ENCODE measurements at regions not wholly inside any gene's neighbourhood (a gene's known extent, or its start where the extent isn't known, plus 50 kb on each side); places are given as distances from the start of the nearest gene placed in this dataset.

DNA sequence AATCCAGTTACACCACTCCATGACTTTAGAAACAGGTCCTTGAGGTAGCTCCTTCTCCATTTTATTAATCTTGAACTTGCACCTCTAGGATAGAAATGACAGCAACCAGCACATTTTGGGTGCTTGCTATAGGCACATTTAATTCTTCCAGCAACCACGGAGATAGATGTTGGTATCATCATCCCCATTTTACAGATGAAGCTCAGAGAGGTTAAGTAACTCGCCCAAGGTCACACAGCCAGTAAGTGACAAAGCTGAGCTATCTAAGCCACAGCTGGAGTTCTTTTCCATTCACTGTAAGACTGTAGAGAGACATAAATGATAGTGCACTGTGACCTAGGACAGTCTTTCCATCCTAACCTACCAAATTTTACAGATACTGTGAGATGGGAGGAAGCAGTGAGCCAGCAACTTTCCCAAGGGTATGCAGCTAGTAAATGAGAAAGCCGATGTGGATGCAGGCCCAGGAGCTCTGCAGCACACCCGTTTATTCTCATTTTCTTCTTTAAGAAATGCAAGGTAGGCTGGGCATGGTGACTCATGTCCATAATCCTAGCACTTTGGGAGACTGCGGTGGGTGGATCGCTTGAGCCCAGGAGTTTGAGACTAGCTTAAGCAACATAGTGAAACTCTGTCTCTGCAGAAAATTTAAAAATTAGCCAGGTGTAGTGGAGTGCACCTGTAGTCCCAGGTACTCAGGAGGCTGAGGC is 103.2 kb downstream of the TBX5 start:
- no peak for DNase-seq

DNA sequence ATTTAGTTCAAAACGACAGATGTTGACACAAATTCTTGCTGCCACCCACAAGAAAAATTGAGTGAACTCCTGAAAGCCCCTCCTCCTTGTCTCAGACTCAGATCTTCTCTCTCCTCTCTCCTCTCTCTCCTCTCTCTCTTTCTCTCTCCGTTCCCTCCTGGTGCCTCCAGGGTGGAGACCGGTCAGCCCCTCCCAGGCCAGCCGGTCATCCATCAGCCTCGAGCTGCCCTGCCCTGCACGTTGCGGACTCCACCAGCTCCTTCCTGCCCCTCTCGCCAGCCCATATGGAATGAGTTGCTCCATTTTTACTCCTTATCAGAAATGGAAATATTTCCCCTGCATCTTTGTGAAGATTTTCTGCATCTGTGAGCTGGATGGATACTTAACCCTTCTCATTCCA is 103.8 kb downstream of the TBX5 start:
- DNase-seq = no peak

GRCh38 chr12:114294303-114294685 is 111.7 kb downstream of the TBX5 start:
- no peak for DNase-seq

DNA sequence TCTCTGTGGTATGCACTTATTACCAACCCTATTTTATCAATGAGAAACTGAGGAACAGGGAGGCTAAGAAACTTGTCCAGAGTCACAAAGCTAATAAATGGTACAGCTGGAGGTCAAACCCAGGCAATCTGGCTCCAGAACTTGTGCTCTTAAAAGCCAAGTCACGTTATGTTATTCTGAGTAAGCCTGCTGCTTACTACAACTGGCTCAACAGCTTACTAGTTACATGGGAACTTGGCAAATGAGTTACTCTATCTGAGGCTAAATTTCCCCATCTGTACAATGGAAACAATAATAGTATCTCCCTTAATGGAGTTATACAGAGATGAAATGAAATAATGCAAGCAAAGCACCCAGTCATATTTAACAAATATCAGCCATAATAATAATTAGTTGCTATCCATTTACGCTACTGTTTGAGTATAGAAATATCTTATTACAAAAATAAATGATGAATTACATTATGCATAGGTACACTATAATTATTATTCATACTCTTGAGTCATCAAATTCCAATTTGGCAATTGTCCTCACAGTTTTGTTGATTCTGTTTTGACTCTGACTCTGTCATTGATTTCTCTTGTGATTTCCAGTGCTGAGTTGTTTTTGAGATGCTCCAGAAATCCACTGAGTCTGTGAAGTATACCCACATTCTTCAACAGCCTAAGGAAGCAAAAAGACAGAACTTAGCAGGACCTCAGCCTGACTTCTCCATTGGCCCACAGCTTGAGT is 112.2 kb downstream of the TBX5 start:
- DNase-seq = no peak

GRCh38 chr12:114293073-114293472 is 112.9 kb downstream of the TBX5 start:
- DNase-seq = no peak

DNA sequence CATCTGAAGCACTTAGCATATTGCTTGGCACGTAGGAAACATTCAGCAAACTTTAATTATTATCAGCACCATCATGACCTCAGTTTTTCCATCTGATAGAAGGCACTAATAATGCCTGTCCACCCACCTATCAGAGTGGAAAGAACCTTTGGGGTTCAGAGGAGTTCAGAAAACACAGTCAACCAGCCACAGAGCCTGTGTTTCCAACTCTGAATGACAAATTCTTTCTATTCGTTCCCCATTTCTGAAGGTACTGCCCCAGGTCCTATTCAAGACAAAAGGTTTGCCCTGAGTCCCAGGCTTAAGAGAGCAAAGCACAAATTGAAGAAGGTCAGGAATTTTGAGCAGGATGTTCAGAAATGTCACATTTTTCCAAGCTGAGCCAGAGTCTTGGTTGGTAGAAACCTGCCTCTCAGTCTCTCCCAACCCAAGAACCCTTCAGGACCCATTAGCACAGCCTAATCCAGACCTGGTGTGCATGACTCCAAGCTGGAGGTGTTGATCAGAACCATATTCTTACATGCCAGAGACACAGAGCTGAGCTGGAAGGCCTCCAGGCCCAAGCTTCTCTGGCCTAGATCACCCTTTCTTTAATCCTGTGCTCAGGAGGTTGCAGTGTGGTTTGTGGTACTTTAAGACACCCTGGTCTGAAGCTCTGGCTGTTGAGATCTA is 114.4 kb downstream of the TBX5 start:
- no peak for DNase-seq

DNA sequence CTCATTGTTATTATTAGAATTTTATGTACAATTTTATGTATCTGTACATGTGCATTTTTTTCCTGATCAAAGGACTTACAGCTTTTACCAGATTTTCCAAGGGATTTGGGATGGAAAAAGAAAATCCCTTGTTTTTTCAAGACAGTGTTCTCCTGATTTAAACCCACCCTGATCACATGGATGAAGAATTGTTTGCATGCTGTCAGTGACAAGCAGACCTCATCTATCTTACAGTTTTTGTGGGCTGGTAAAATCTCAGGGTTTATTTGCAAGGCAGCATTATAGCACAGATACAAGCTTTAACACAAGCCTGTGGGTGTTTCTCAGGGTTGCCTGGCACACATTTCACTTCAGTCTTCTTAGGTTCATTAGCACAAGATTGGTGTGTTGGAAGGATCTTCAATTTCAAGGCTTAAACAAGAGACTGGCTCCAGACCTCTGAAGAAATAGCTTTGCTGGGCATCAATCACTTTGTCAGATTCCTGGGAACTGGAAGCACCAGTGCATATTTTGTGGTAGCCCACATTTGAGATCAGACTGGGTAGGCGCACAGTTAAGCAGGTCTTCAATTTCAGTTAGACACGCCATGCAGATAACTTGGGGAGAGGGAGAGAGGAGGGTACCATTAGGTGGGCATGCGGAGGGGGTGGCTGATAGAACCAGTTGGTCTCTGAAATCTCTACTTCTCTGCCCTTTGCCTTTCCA is 118.0 kb downstream of the TBX5 start:
- DNase-seq = no peak

DNA sequence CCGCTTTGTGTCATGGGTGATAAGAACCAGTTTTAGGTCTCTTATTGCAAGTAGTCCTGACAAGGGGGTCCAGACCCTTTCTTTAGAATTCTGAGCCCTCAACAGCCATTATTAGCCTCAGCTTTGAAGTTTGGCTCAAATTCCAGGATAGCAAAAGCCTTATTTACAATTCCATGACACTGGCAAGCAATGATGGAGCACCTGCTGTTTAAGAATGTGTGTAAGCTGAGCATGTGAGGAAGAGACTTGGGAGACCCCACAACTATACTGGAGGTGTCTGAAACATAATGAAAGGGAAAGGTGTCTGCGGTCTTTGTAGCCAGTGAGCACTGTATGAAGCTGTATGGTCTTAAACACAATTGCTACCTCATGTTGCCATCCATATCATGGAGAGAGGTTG is 119.8 kb downstream of the TBX5 start:
- DNase-seq = no peak

DNA sequence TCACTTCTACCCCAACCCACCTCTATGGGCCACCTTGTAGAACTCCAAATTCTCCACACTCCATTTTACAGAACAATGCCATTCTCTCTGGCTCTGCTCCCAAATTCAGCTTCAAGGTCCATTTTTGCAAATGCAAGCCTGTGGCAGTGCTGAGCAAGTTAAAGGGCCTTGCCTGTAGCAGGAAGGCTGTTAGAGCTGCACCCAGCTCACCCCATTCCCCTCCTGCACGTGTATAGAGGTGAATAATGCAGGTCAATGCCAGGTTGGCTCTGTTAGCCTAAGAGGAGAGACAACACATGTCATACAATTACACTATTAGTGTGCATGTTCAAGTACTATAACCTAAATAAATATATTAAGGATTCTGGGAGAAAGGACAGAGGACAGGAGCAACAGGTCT is 120.4 kb downstream of the TBX5 start:
- no peak for DNase-seq

DNA sequence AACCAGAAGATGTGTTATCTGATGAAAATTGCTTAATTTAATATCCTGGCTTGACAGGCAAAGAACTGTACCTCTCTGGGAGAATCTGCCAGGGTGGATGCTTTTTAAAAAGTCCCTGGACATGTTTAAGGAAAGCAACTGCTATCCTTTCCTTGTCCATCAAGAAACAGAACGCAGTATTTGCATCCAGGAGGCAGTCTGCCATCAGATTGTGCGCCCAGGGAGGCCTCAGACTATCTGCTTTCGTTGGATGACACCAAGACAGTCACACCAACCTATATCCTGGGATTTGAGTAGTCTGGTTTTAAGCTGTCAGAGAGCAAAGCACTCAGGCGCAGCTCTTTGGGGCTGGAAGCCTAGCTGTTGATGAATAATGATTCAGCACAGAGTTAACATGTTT is 121.9 kb downstream of the TBX5 start:
- no peak for DNase-seq

DNA sequence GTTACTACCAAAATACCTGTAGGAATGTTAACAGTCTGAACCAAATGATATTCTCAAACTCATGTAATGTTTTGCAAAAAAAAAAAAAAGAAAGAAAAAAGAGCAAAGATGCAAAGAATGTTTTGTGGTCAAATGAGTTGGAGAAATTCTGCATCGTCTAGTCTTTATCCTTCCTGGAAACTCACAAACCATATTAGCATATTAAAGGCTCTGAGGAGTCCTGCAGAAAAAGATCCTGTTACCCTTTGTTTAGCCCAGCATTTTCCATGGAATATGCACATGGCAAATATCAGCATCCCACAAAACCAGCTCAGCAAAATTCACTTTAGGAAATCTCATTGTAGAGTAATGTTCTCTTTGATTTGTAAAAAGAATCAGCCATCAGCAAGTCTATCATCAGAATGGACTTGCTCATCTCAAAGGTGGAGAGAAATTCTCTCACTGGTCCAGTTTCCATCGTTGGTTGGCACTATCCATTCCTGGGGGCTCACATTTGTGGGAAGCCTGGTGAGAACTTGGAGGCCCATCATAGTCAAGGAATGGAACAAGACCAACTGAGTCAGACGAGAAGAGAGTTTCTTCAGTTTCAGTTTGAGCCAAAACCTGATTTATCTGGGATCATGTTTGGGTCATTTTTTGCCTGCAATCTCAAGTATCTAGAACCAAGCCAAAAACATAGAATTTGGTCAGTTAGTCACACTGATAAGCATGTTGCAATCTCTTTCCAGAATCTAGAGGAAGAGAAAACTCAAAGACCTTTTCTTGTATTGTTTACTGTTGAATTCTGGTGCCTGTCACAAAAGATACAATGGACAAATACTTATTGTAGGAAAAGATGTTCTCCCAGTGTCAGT is 129.8 kb downstream of the TBX5 start:
- DNase-seq = no peak

DNA sequence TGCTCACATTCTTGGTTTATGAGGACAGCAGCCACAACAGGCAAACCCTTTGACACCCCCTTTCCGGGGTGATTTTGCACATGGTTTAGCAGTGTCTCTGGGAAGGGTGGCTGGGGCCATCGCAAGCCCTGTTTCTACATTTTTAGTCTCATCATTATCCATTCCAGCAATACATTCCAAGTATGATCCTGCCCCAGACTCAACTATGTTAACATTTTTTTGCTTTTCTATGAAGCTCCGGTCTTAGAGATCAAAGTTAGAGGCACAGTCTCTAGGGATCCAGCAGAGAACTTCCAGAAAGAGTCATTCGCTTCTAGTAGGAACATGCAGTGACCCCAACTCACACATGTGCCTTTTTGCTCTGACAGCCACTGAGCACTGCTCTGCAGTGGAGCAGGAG is 130.9 kb downstream of the TBX5 start:
- no peak for DNase-seq

DNA sequence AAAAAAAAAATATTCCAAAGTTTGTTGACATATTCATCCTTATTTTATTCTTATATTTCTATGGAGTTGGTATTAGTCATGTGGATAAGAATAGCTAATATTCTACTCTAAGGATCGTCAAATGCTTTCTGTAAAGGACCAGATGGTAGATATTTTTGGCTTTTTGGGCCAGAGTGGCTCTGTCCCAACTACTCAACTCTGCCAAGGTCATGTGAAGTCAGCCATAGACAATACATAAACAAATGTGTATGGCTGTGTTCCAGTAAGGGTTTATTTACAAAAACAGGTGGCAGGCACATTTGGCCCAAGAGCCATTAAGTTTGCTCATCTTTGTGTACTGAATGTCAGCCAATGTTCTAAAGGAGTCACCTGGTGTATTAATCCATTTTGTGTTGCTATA is 131.8 kb downstream of the TBX5 start:
- DNase-seq = no peak

GRCh38 chr12:114272605-114273004 is 133.3 kb downstream of the TBX5 start:
- no peak for DNase-seq

- no peak for DNase-seq
These were observed 133.9 kb downstream of the TBX5 start for GRCh38 chr12:114272071-114272470.

DNA sequence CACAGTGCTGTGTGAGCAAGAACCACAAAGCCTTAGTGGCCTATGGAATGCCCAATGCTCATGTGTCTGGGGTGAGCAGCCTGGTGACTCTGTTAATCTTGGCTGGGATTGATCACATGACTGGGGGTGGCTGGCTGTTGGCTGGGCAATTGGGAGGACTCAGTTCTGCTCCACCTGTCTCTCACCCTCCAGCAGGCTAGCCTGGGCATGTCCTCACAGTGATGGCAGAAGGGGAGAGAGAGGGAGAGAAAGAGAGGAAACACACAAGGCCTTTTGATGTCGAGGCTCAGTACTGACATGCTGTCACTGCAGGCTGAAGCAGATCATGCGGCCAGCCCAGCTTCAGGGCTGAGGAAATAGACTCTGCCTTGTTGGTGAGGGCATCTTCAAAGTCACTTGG is 136.8 kb downstream of the TBX5 start:
- DNase-seq = no peak

DNA sequence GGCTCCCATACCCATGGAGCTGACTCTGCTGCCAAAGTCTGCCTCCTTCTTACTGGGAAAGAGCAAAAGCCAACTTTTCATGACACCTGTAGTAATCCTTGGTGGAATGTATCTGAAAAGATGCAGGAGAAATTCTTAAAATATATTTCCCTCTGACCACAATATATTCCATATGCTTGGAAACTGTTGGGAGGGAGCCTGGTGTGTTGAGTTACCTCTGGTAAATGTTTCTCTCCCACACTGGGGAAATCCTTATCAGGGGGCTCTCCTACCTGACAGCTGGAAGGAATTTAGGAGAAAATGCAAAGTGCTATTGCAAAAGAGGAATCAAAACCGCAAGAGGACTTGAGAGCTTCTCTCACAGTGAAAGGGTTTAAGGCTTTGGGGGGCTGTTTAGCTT is 139.4 kb downstream of the TBX5 start:
- no peak for DNase-seq

DNA sequence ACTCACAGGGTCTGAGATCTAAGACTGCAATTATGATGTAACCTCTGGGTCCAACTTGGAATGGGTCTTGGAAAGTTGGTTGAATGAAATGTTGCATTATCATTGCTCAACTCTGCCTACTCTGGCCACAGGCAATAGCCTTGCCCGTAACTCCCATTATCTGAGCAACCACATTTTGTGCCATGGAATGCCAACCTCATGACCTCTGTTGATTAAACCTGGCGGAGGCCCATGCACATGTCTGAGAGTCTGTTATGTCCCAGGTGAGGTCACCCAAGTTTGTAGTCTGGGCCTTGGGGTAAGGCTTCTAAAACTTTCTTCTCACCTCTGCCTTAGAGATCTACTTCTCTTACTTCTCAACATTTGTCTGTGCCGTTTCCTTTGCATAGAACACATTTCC is 140.9 kb downstream of the TBX5 start:
- DNase-seq = no peak

DNA sequence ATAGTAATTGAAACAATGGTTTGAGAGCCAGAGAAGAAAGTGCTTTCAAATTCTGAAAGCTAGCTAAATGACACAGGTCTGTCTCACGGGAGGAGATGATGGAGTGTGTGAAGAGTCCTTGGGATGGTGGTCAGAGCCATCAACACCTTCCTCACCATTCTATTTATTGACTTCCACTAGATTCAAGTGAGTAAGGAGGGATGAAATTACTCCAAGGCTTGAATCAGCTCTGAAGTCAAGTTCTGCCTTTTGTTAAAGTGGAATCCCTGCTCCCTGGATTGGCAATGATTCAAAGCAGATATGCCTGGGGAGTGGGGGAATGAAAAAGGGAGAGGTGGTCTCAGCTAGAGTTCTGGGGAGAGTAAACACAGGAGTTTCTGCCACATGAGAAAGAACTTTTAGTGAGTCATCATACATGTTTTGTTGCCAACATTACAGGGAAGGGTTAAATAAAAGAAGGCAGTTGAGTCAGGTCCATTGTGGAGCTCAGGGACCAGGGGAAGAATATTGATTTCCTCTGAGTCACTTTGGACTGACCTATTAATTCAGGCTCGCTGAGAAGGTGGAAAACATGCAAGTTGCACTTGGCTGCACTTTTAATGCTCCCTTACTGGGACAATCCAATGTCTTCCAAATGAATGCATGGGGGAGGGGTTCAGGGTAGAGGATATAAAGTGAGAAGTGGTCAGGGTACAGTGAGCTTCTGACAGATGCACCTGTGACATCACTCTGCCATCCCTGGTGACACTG is 142.7 kb downstream of the TBX5 start:
- DNase-seq = peak; percentile 39

GRCh38 chr12:114257687-114258086 is 148.3 kb downstream of the TBX5 start:
- DNase-seq = no peak

DNA sequence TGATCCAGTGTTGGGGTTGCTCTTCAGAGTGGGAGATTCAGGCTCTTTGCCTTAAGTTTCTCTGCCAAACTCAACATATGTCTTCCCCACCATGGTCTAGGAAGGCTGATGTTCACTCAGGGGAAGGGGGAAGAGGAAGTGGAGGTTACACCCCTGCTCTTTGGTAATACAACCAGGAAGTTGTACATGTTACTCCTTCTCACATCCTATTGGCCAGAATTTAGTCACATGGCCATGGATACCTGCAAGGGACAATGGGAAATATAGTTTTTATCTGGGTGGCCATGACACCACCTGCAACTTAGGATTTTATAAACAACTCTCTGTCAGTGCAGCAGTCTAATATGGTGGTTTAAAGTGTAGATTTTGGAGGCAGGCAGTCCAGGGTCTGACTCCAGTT is 150.9 kb downstream of the TBX5 start:
- no peak for DNase-seq
